Embryonic facial prominence (tissue), 1 donor: ENCODE measurements at regions not wholly inside any gene's neighbourhood (a gene's known extent, or its start where the extent isn't known, plus 50 kb on each side); places are given as distances from the start of the nearest gene placed in this dataset.
"Not testable (repeated sequence)": the region's sequence is repeated elsewhere in the genome, so short reads cannot be mapped to it uniquely, and the experiment has no call there.

Experiments used
- DNase-seq: peaks from one replicate; pipeline ENCODE4 v3.0.0-alpha.2; 2016; ENCODE audit errors: extremely low spot score

DNA sequence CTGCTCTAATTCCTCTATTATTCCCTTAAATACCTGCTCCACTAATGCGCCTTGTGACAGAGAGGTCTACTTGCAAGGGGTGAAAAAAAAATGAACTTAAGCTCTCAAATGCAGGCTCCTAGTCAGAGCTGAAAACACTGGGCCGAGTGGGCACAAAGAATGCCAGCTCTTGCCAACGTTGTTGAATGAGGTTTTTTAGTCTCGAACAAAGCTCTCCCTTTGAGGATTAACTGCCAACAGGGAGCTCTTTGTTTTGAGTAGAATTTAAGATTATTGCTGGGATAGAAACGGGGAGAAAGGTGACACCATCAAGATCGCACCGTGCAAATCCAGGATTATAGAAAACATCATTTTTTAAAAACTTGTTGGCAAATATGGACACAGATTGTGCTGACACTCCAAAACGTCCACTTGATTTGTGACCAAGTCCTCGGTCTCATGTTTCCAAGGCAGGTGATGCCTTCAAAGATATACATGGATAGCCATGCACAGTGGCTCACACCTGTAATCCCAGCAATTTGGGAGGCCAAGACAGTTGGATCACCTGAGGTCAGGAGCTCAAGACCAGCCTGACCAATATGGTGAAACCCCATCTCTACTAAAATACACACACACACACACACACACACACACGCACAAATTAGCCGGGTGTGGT lies 163.2 kb downstream of the BMP7 start:
- no peak for DNase-seq

DNA sequence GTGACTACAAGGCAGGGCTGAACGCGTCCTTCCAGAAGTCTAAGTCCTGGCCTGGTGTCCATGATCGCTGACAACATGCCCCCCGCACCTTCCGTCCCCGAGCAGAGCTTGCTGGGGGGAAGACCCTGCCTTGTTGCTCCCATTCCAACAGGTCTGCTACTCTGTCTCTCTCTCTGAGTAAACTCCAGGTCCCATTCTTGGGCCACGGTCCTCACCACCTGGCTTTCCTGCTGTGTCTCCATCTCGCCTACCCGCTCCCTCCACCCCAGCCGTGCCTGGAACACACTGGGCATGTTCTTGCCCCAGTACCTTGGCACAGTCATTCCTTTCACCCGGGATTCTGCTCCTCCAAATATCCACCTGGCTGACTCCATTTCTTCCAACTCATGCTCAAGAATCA lies 162.3 kb downstream of the BMP7 start:
- DNase-seq = no peak

DNA sequence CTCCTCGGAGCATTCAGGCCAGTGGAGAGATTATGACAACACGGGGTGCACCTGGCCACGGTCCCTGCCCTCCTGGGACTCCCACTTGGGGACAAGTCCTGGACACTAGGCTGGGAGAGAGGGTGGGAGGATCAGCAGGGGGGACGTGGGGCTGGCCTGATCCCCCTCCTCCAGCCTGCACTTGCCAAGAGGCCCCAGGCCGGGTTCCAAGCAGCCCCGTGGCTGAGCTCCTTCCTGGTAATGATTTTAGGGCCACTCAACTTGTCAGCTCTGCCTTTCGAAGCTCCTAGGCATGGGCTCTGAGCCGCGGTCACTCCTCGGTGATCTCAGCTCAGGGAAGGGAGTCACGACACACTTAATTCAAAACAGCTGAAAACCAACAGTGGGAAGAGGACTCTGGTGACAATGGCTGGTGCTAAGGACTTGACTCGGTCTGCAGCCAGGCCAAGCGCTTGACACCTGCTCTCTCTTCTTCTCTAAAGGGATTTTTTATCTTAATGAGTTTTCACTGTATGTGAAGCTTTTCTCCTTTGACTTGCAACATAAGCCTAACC lies 161.7 kb downstream of the BMP7 start:
- no peak for DNase-seq

GRCh38 chr20:57106030-57106682 lies 160.3 kb downstream of the BMP7 start:
- no peak for DNase-seq

DNA sequence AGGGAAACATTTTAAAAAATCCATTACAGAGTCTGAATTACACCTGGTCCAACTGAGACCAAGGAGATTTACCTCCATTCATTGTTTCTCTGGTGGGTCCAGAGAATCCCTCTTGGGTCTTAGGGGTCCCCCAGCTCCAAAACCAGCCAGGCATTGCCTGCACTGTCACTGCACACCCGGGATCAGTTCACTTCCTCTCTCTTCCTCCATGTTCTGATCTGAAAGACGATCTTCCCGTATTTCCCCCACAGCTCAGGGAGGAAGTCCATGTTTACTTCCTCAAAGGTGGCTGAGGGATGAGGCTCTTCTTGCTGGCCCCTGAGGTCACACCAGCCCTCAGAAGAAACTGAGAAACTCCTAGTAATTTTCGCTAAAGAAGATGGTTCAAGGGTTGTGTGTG lies 159.7 kb downstream of the BMP7 start:
- no peak for DNase-seq

GRCh38 chr20:57107208-57107607 lies 159.2 kb downstream of the BMP7 start:
- no peak for DNase-seq

- no peak for DNase-seq
These were observed 158.2 kb downstream of the BMP7 start for GRCh38 chr20:57108218-57108617.

DNA sequence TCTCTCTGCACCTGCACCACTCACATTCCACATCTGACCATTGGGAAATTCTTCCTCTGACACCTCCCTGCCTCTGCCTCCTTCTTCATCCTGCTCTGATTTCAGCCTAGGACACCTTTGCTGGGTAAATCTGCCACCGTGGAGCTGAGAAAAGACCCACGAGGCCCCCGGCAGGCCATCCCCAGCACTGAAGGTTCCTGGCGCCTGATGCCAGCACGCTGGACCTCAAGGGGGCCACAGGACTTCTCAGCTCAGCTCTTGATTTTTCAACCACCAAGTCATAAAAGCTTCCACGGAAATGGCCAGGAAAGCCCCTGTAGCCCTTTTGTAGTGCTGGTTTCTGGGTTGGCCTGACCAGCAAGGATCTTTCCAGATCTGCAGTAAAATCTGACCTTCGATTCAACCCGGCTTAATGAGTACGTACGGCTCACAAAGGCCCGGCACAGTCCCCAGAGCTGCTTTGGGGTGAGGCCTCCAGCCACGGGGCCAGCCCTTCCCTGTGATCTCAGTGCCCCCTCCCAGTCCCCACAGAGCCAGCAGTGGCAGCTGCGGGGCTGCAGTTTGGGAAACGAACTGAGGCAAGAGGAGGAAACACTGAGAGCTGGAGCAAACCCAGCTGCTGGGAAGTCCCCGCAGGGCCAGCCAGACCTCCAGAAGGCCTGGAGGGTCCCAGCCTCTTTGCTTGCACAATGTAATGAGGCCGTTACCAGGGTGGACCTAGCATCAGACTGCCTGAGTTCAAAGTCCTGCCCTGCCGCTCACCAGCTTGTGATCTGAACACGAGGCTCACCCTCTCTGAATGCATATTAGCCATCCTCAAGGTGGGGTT lies 157.5 kb downstream of the BMP7 start:
- no peak for DNase-seq

GRCh38 chr20:57109571-57109953 lies 156.9 kb downstream of the BMP7 start:
- DNase-seq = no peak

- DNase-seq = not testable (repeated sequence)
These were observed 156.1 kb downstream of the BMP7 start for GRCh38 chr20:57110121-57111027.

- no peak for DNase-seq
These were observed 155.4 kb downstream of the BMP7 start for GRCh38 chr20:57111028-57111373.

- DNase-seq = no peak
These were observed 154.0 kb downstream of the BMP7 start for GRCh38 chr20:57112448-57112847.

DNA sequence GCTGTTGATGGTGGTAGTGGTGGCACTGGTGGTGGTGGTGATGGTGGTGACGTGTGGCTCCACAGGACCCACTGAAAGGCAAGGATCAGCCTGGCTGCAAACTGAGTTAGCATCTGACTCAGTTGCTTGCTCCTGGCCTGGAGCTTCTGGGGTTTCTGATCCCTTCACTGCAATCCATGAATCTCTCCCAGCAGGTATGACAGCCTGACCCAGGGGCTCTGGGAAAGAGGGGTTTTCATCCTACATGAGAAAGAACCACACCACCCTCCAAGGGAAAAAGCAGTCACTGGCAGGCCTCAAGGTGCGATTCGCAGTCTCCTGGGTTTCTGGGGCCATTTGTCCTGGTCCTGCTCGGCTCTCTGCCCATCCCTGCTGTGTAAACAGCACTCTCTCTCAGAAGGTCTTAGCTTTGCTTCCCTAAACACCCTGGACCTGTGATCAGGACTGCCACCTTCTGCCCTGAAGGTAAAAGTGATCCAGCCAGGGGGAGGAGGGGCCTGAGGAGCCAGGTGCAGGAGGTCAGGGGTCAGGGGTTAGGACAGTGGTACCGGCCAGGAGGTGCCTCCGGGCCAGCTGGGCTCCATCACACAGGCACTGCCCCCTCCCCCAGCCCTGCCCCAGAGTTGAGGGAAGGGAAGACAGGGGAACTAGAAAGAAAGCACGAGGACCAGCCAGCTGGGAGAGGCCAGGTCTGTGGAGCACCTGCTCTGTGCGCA lies 152.0 kb downstream of the BMP7 start:
- no peak for DNase-seq

- DNase-seq = no peak
These were observed 149.1 kb downstream of the BMP7 start for GRCh38 chr20:57117296-57117695.

GRCh38 chr20:57118107-57118769 lies 148.2 kb downstream of the BMP7 start:
- no peak for DNase-seq
